ENCODE measurements at regions not wholly inside any gene's neighbourhood (a gene's known extent, or its start where the extent isn't known, plus 50 kb on each side); places are given as distances from the start of the nearest gene placed in this dataset.

- Mint-ChIP-seq H3K9me3 (ENCODE audit: low read depth) (peaks cover 8% of the 10 kb centered on the region), H3K4me1 (ENCODE audit: low read depth) (no peaks in the 10 kb centered on the region), H3K27me3 (ENCODE audit: low read depth) (no peaks in the 10 kb centered on the region), H3K36me3 (ENCODE audit: low read depth) (peaks cover 1% of the 10 kb centered on the region), H3K27ac (ENCODE audit: unreplicated experiment) (no peak overlapping the region), H3K4me3 (ENCODE audit: unreplicated experiment) (no peak overlapping the region)
- DNase-seq (ENCODE audit: low spot score) = no peak
- TF ChIP-seq CTCF (IDR thresholded peaks at IDR 0.05) = no peak
Measured at GRCh38 chr11:122392508-122392907, 263.0 kb upstream of the UBASH3B start.

GRCh38 chr11:122391049-122391448, 264.5 kb upstream of the UBASH3B start:
- TF ChIP-seq CTCF (IDR thresholded peaks at IDR 0.05) = no peak
- DNase-seq (ENCODE audit: low spot score) = no peak
- Mint-ChIP-seq H3K27me3 (ENCODE audit: low read depth) (no peaks in the 10 kb centered on the region), H3K9me3 (ENCODE audit: low read depth) (peaks cover 8% of the 10 kb centered on the region), H3K36me3 (ENCODE audit: low read depth) (peaks cover 1% of the 10 kb centered on the region), H3K4me3 (ENCODE audit: unreplicated experiment) (no peak overlapping the region), H3K4me1 (ENCODE audit: low read depth) (no peaks in the 10 kb centered on the region), H3K27ac (ENCODE audit: unreplicated experiment) (no peak overlapping the region)

- DNase-seq (ENCODE audit: low spot score) = no peak
- H3K9me3 Mint-ChIP-seq (ENCODE audit: low read depth) = peaks cover 42% of the 10 kb centered on the region
- H3K27me3 Mint-ChIP-seq (ENCODE audit: low read depth) = no peaks in the 10 kb centered on the region
- TF ChIP-seq CTCF (IDR thresholded peaks at IDR 0.05) = no peak
- H3K4me1 Mint-ChIP-seq (ENCODE audit: low read depth) = no peaks in the 10 kb centered on the region
- H3K4me3 Mint-ChIP-seq (ENCODE audit: unreplicated experiment) = no peak overlapping the region
- peaks cover 7% of the 10 kb centered on the region for H3K36me3 Mint-ChIP-seq (ENCODE audit: low read depth)
- H3K27ac Mint-ChIP-seq (ENCODE audit: unreplicated experiment) = no peak overlapping the region
Measured at GRCh38 chr11:122383186-122383585, 267.2 kb upstream of the BLID start.

GRCh38 chr11:122375687-122376399, 259.8 kb upstream of the BLID start:
- no peak overlapping the region for H3K4me3 Mint-ChIP-seq (ENCODE audit: unreplicated experiment)
- TF ChIP-seq CTCF (IDR thresholded peaks at IDR 0.05) = no peak

GRCh38 chr11:122368796-122369195, 252.8 kb upstream of the BLID start:
- peaks cover 12% of the 10 kb centered on the region for H3K27me3 Mint-ChIP-seq (ENCODE audit: low read depth)
- no peak overlapping the region for H3K4me3 Mint-ChIP-seq (ENCODE audit: unreplicated experiment)
- TF ChIP-seq CTCF (IDR thresholded peaks at IDR 0.05) = no peak
- H3K27ac Mint-ChIP-seq (ENCODE audit: unreplicated experiment) = no peak overlapping the region
- no peaks in the 10 kb centered on the region for H3K9me3 Mint-ChIP-seq (ENCODE audit: low read depth)
- no peaks in the 10 kb centered on the region for H3K36me3 Mint-ChIP-seq (ENCODE audit: low read depth)
- no peak for DNase-seq (ENCODE audit: low spot score)
- peaks cover 6% of the 10 kb centered on the region for H3K4me1 Mint-ChIP-seq (ENCODE audit: low read depth)

More at GRCh38 chr11:122375687-122376399, 259.8 kb upstream of the BLID start:
- Mint-ChIP-seq H3K36me3 (ENCODE audit: low read depth) (no peaks in the 10 kb centered on the region), H3K9me3 (ENCODE audit: low read depth) (peaks cover 33% of the 10 kb centered on the region), H3K4me1 (ENCODE audit: low read depth) (no peaks in the 10 kb centered on the region), H3K27ac (ENCODE audit: unreplicated experiment) (no peak overlapping the region), H3K27me3 (ENCODE audit: low read depth) (peaks cover 7% of the 10 kb centered on the region)
- DNase-seq (ENCODE audit: low spot score) = no peak

Data from chondrocyte (in vitro differentiated cells).